GM13976 (cell line): ENCODE measurements at regions not wholly inside any gene's neighbourhood (a gene's known extent, or its start where the extent isn't known, plus 50 kb on each side); places are given as distances from the start of the nearest gene placed in this dataset.

Experiments
- DNase-seq: peaks from one replicate; pipeline ENCODE4 v3.0.0; 2012; ENCODE audit warnings: low spot score
- CTCF ChIP-seq: IDR thresholded peaks from 2 replicates; pipeline ENCODE4 v1.5.1; 2012; ENCODE audit warnings: borderline replicate concordance, mild to moderate bottlenecking; ENCODE audit not compliant: insufficient read depth; ENCODE audit errors: extremely low read depth, missing control alignments, control extremely low read depth
- in situ Hi-C: fragments of 300-500 bp; cut with MboI; formaldehyde crosslinking; loops from one replicate; pipeline ENCODE4 v1.12.0; 2022; ENCODE audit warnings: low sequenced_read_pairs, mixed read lengths, inconsistent platforms; ENCODE audit not compliant: unreplicated experiment

- no peak for TF ChIP-seq CTCF
- in situ Hi-C loops = no loop called here
- no peak for DNase-seq
Measured at GRCh38 chr16:86931410-86931941, 353.1 kb downstream of the FOXL1 start.

GRCh38 chr16:86932130-86932982 is 354.0 kb downstream of the FOXL1 start:
- in situ Hi-C loops = no loop called here
- TF ChIP-seq CTCF = no peak
- DNase-seq = no peak

GRCh38 chr16:86934581-86935375 is 356.4 kb downstream of the FOXL1 start:
- TF ChIP-seq CTCF = no peak
- in situ Hi-C loops = no loop called here
- DNase-seq = no peak

GRCh38 chr16:86939609-86940008 is 361.3 kb downstream of the FOXL1 start:
- in situ Hi-C loops = no loop called here
- no peak for DNase-seq
- TF ChIP-seq CTCF = no peak

GRCh38 chr16:86941731-86942130 is 363.4 kb downstream of the FOXL1 start:
- in situ Hi-C loops = no loop called here
- TF ChIP-seq CTCF = no peak
- no peak for DNase-seq

GRCh38 chr16:86942151-86943051 is 364.1 kb downstream of the FOXL1 start:
- DNase-seq = no peak
- in situ Hi-C loops = no loop called here

More at GRCh38 chr16:86942151-86943051, 364.1 kb downstream of the FOXL1 start:
- TF ChIP-seq CTCF = no peak
